GM12873 (cell line): ENCODE measurements at regions not wholly inside any gene's neighbourhood (a gene's known extent, or its start where the extent isn't known, plus 50 kb on each side); places are given as distances from the start of the nearest gene placed in this dataset.

Experiments
- TF ChIP-seq, protein P1 (sequence below): IDR thresholded peaks from 2 replicates; pipeline ENCODE4 v1.5.1; 2012; ENCODE audit warnings: low read depth, mild to moderate bottlenecking, moderate library complexity, low read length, control low read depth; ENCODE audit not compliant: insufficient read depth; ENCODE audit errors: missing control alignments

DNA sequence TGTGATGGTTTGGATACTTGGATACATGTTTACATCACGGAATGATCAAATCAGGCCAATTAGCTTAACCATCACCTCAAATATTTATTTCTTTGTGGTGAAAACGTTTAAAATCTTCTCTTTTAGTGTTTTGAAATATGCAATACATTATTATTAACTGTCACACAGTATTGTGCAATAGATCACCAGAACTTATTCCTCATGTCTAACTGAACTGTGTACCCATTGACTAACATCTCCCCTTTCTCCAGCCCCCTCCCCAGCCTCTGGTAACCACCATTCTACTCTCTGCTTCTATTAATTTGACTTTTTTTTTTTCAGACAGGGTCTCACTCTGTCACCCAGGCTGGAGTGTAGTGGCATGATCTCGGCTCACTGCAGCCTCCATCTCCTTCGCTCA lies 471.9 kb downstream of the BCOR start:
- TF ChIP-seq, protein P1, sequence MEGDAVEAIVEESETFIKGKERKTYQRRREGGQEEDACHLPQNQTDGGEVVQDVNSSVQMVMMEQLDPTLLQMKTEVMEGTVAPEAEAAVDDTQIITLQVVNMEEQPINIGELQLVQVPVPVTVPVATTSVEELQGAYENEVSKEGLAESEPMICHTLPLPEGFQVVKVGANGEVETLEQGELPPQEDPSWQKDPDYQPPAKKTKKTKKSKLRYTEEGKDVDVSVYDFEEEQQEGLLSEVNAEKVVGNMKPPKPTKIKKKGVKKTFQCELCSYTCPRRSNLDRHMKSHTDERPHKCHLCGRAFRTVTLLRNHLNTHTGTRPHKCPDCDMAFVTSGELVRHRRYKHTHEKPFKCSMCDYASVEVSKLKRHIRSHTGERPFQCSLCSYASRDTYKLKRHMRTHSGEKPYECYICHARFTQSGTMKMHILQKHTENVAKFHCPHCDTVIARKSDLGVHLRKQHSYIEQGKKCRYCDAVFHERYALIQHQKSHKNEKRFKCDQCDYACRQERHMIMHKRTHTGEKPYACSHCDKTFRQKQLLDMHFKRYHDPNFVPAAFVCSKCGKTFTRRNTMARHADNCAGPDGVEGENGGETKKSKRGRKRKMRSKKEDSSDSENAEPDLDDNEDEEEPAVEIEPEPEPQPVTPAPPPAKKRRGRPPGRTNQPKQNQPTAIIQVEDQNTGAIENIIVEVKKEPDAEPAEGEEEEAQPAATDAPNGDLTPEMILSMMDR = no peak

DNA sequence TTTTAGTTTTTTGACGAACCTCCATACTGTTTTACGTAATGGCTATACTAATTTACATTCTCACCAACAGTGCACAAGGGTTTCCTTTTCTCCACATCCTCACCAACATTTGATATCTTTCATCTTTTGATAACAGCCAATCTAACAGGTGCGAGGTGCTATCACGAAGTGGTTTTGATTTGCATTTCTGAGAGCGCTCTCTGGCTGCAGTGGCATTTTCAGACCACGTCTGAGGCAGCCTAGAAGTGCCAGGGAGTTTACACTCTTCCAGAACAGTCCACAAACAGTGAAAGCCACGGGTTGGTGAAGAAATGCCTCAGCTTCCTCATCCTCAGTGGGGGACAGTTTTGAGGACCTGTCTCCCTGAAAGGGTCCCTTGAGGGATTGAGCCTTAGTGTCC lies 471.0 kb downstream of the BCOR start:
- TF ChIP-seq, protein P1 = no peak

DNA sequence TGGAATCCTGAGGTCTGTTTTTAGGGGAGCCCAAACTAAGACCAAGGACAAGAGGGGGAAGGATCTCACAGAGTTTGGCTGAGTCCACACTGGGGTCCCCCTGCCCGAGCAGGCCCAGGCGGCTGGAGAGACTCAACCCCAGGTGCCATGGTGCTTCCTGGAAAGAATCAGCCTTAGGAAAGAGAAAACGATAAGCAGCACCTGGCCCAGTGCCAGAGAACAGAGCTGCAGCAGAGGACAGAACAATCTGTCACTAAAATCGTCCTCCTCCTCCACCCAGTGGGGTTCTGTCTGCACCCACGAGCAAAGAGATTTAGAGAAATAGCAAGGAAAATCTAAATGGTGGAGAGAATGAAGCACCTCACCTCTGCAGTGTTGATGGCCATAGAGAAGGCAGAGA lies 470.5 kb downstream of the BCOR start:
- TF ChIP-seq, protein P1 = no peak

DNA sequence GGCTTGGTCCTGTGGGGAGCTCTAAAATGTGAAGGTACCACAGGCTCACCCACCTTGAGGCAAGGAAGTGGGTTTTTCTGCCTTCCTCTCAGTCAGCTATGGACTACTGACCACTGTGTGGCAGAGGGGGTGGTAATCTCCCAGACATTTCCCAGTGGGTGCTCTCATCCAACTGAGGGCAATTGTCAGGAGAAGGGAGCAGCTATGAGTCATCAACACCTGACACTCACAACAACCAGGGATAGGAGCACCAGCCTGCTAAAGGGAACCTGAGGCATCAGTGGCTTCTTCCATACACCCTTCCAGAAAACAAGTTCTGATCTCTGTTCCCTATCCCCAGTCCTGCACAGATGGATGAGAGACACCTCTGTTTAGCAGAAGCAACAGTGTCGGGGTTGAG lies 468.8 kb downstream of the BCOR start:
- TF ChIP-seq, protein P1 = no peak

DNA sequence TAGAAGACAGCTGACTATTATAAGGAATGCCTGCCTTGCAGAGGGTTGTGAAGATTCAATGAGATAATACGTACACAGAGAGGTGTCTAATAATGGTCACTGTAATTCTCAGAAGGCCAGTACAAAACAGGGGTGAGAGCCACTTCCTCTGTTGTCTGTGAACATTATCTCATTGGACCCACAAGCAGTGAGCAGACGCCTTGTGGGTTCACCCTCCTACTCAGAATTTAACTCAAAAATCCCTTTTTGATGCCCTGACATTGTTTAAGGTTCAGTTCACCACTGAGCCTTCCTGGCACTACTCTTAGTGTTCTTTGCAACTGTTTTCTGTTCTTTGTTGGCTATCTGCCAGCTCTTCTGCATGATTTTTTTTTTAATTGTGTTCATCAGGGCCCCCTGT lies 467.4 kb downstream of the BCOR start:
- TF ChIP-seq, protein P1 = no peak

DNA sequence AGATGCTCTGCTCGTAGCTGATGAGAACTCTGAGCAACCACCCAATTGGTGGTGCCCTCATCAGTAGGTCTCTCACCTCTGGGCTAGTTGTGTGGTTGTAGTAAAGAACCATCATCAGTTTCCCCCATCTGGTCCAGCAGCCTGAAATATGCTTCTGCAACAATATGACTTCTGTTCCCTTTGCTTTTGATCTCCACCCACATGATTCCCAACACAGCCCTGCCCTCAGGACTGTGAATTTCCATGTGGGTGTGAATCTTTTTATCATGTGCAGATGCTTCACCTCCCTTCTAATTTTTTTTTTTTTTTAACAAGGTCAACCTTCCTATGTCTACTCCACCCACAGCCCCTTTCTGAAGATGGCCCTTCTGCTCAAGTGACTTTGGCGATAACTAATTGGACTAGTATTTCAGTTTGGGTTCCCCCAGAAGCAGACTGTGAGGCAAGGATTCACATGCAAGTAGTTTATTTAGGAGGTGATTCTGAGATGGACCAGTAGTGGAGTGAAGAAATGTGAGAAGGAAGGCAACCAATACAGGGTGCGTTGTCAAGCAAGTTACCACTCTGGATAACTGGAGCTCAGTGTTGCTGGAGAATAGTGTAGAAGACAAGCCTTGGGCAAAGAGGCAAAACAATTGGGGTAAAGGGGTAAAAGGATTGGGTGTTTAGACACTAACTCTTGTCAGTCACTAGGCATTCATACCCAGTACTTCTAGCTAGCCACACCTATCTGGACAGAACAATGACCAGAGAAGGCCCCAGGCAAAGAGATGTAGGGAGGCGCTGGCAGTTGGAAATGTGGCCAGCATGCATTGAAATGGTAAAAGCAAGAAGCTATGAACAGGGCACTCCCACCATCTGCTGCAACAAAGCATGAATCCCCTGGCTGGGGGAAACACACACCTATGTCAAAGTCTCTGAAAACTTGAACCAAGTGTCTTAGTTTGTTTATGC lies 466.2 kb downstream of the BCOR start:
- TF ChIP-seq, protein P1 = no peak

DNA sequence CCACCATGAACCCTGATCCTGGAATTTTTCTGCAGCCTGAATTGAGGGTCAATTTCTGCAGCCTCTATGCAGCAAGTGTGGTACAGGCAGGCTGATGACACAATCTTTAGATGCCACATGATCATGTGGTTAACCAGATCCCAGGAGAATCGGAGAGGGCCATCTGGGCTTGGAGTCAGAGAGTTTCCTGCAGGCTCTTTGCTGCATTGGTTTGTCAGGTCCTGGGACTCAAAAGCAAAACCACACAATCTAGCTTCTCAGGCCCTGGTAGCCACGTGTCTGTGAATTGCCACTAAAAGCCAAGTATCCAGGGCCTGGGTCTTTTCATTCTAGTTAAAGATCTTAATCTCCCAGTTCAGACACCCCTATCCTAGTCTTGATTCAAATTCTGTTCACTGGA lies 464.5 kb downstream of the BCOR start:
- TF ChIP-seq, protein P1 = no peak
